GM23338 (cell line): ENCODE measurements at regions not wholly inside any gene's neighbourhood (a gene's known extent, or its start where the extent isn't known, plus 50 kb on each side); places are given as distances from the start of the nearest gene placed in this dataset.

Experiments
- ATAC-seq: fragments of 200-7000 bp; cut with Tn5 transposase; 3 replicates; pipeline ENCODE4 v1.9.1; 2020
- DNase-seq: peaks from one replicate; pipeline ENCODE4 v3.0.0-alpha.2; 2015; ENCODE audit warnings: low spot score
- H2AFZ ChIP-seq: fragments of 200-600 bp; sonication (generic); 2 replicates; pipeline ENCODE4 v1.8.0; 2016; ENCODE audit warnings: antibody characterized with exemption, mild to moderate bottlenecking, moderate library complexity
- H3F3A ChIP-seq: fragments of 200-600 bp; sonication (generic); replicated peaks from 2 replicates; pipeline ENCODE4 v1.8.0; 2017; ENCODE audit warnings: antibody characterized with exemption, mixed run types, low read depth
- H3K27ac ChIP-seq: fragments of 200-600 bp; sonication (generic); 2 replicates; pipeline ENCODE4 v1.6.1; 2016; ENCODE audit warnings: low read depth
- H3K27me3 ChIP-seq: fragments of 200-600 bp; sonication (generic); 2 replicates; pipeline ENCODE4 v1.8.0; 2016; ENCODE audit warnings: mild to moderate bottlenecking, mixed run types, moderate library complexity; ENCODE audit not compliant: insufficient read depth
- H3K36me3 ChIP-seq: fragments of 200-600 bp; sonication (generic); 2 replicates; pipeline ENCODE4 v1.8.0; 2016; ENCODE audit warnings: mild to moderate bottlenecking; ENCODE audit not compliant: insufficient read depth
- H3K4me1 ChIP-seq: fragments of 200-600 bp; sonication (generic); 2 replicates; pipeline ENCODE4 v1.8.0; 2016; ENCODE audit warnings: mild to moderate bottlenecking, moderate library complexity; ENCODE audit not compliant: insufficient read depth
- H3K4me2 ChIP-seq: fragments of 200-600 bp; sonication (generic); 2 replicates; pipeline ENCODE4 v1.7.1; 2017; ENCODE audit warnings: mixed run types
- H3K4me3 ChIP-seq: fragments of 200-600 bp; sonication (generic); 2 replicates; pipeline ENCODE4 v1.6.1; 2016; ENCODE audit warnings: mixed run types
- H3K79me2 ChIP-seq: fragments of 200-600 bp; sonication (generic); replicated peaks from 2 replicates; pipeline ENCODE4 v1.8.0; 2017; ENCODE audit warnings: mild to moderate bottlenecking; ENCODE audit not compliant: insufficient read depth
- H3K9me2 ChIP-seq: fragments of 200-600 bp; sonication (generic); 2 replicates; pipeline ENCODE4 v1.8.0; 2017; ENCODE audit not compliant: insufficient read depth
- H4K20me1 ChIP-seq: fragments of 200-600 bp; sonication (generic); replicated peaks from 2 replicates; pipeline ENCODE4 v1.8.0; 2017; ENCODE audit warnings: mild to moderate bottlenecking; ENCODE audit not compliant: insufficient read depth
- H3K27ac Mint-ChIP-seq: 2 replicates; pipeline ENCODE4 v1.8.0; 2020; ENCODE audit warnings: inconsistent platforms, mild to moderate bottlenecking, moderate library complexity, mixed read lengths
- H3K27me3 Mint-ChIP-seq: 3 replicates; pipeline ENCODE4 v1.8.0; 2022; ENCODE audit warnings: low read depth, mild to moderate bottlenecking, moderate library complexity, mixed read lengths, inconsistent platforms; ENCODE audit not compliant: insufficient read depth, poor library complexity
- H3K36me3 Mint-ChIP-seq: 3 replicates; pipeline ENCODE4 v1.8.0; 2021; ENCODE audit warnings: low read depth, mild to moderate bottlenecking, inconsistent platforms, moderate library complexity, mixed read lengths
- H3K4me1 Mint-ChIP-seq: 3 replicates; pipeline ENCODE4 v1.8.0; 2020; ENCODE audit warnings: mild to moderate bottlenecking, inconsistent platforms, mixed read lengths
- H3K4me3 Mint-ChIP-seq: 3 replicates; pipeline ENCODE4 v1.8.0; 2021; ENCODE audit warnings: moderate library complexity, mild to moderate bottlenecking, inconsistent platforms, mixed read lengths
- H3K9me3 Mint-ChIP-seq: 3 replicates; pipeline ENCODE4 v1.8.0; 2020; ENCODE audit warnings: moderate library complexity, mild to moderate bottlenecking, inconsistent platforms, mixed read lengths
- EZH2 ChIP-seq: fragments of 200-600 bp; sonication (generic); IDR thresholded peaks from one replicate; pipeline ENCODE4 v1.8.0; 2017; ENCODE audit warnings: antibody characterized with exemption, mild to moderate bottlenecking, low read depth; ENCODE audit not compliant: unreplicated experiment
- JUNB ChIP-seq: IDR thresholded peaks from one replicate; pipeline ENCODE4 v1.6.1; 2016; ENCODE audit warnings: antibody characterized with exemption; ENCODE audit not compliant: unreplicated experiment
- NANOG ChIP-seq: IDR thresholded peaks from 2 replicates; pipeline ENCODE4 v1.6.1; 2016; ENCODE audit warnings: antibody characterized with exemption, borderline replicate concordance
- POLR2AphosphoS5 ChIP-seq: IDR thresholded peaks from 2 replicates; pipeline ENCODE4 v1.6.1; 2016; ENCODE audit warnings: antibody characterized with exemption, low read depth
- STAT1 ChIP-seq: IDR thresholded peaks from one replicate; pipeline ENCODE4 v1.6.1; 2016; ENCODE audit warnings: antibody characterized with exemption; ENCODE audit not compliant: unreplicated experiment
- TF ChIP-seq, protein P1 (sequence below): fragments of 250-450 bp; sonication (Bioruptor Pico); IDR thresholded peaks from 2 replicates; pipeline ENCODE4 v1.5.0; 2020; ENCODE audit warnings: mild to moderate bottlenecking, moderate library complexity
- TF ChIP-seq, protein P2 (sequence below): IDR thresholded peaks from 2 replicates; pipeline ENCODE4 v1.6.1; 2016; ENCODE audit warnings: antibody characterized with exemption
- TF ChIP-seq, protein P3 (sequence below), 2 experiments: fragments of 200-600 bp in 1 of 2; sonication (generic) in 1 of 2; conservative IDR thresholded peaks; 2 replicates each; pipeline versions ENCODE4 v1.5.1 to v1.6.1; 2016 to 2017; ENCODE audit warnings: antibody characterized with exemption in 2 of 2, low read depth in 2 of 2, mild to moderate bottlenecking in 2 of 2, moderate library complexity in 1 of 2
- TF ChIP-seq, protein P4 (sequence below): IDR thresholded peaks from one replicate; pipeline ENCODE4 v1.6.1; 2018; ENCODE audit warnings: antibody characterized with exemption; ENCODE audit not compliant: unreplicated experiment

DNA sequence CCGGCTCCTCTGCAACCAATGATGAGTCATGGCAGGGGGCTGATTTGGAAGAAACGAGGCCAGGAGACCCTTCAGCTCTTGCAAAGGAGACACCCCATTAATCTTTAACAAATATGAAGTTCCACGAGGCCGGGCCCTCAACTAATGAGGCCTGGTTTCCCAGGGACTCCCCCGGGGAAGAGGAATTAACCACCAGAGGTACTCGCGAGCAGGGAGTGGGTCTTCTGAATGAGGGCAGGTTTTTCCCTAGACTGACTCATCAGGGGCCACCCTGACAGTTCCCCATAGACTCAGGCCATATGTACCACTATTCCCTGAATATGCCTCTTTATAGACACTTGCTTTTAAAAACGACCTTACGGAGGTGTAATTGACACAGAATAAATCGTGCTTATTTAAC, 150.7 kb upstream of the LHX5 start:
- ATAC-seq: peak; percentile 45; the same call in 2 of the 3 replicates
- Histone ChIP-seq H3K9me2 (no peaks in the 10 kb centered on the region), H3F3A (no peaks in the 10 kb centered on the region), H2AFZ (peak overlapping the region; percentile 88), H3K79me2 (no peaks in the 10 kb centered on the region), H3K4me1 (no peaks in the 10 kb centered on the region; the same call in 1 of the 2 replicates), H3K27me3 (no peaks in the 10 kb centered on the region), H4K20me1 (no peaks in the 10 kb centered on the region), H3K36me3 (no peaks in the 10 kb centered on the region; the same call in 1 of the 2 replicates), H3K4me2 (no peak overlapping the region), H3K4me3 (no peak overlapping the region), H3K27ac (no peak overlapping the region)
- Mint-ChIP-seq H3K4me1 (no peaks in the 10 kb centered on the region; the same call in 1 of the 3 replicates), H3K4me3 (no peak overlapping the region), H3K27ac (0 out of 2 replicates have a peak overlapping the region, but pooled peaks have one; percentile 10), H3K9me3 (peaks cover 23% of the 10 kb centered on the region), H3K36me3 (peaks cover 14% of the 10 kb centered on the region; the same call in 2 of the 3 replicates), H3K27me3 (peaks cover 11% of the 10 kb centered on the region)
- TF ChIP-seq, protein P1, sequence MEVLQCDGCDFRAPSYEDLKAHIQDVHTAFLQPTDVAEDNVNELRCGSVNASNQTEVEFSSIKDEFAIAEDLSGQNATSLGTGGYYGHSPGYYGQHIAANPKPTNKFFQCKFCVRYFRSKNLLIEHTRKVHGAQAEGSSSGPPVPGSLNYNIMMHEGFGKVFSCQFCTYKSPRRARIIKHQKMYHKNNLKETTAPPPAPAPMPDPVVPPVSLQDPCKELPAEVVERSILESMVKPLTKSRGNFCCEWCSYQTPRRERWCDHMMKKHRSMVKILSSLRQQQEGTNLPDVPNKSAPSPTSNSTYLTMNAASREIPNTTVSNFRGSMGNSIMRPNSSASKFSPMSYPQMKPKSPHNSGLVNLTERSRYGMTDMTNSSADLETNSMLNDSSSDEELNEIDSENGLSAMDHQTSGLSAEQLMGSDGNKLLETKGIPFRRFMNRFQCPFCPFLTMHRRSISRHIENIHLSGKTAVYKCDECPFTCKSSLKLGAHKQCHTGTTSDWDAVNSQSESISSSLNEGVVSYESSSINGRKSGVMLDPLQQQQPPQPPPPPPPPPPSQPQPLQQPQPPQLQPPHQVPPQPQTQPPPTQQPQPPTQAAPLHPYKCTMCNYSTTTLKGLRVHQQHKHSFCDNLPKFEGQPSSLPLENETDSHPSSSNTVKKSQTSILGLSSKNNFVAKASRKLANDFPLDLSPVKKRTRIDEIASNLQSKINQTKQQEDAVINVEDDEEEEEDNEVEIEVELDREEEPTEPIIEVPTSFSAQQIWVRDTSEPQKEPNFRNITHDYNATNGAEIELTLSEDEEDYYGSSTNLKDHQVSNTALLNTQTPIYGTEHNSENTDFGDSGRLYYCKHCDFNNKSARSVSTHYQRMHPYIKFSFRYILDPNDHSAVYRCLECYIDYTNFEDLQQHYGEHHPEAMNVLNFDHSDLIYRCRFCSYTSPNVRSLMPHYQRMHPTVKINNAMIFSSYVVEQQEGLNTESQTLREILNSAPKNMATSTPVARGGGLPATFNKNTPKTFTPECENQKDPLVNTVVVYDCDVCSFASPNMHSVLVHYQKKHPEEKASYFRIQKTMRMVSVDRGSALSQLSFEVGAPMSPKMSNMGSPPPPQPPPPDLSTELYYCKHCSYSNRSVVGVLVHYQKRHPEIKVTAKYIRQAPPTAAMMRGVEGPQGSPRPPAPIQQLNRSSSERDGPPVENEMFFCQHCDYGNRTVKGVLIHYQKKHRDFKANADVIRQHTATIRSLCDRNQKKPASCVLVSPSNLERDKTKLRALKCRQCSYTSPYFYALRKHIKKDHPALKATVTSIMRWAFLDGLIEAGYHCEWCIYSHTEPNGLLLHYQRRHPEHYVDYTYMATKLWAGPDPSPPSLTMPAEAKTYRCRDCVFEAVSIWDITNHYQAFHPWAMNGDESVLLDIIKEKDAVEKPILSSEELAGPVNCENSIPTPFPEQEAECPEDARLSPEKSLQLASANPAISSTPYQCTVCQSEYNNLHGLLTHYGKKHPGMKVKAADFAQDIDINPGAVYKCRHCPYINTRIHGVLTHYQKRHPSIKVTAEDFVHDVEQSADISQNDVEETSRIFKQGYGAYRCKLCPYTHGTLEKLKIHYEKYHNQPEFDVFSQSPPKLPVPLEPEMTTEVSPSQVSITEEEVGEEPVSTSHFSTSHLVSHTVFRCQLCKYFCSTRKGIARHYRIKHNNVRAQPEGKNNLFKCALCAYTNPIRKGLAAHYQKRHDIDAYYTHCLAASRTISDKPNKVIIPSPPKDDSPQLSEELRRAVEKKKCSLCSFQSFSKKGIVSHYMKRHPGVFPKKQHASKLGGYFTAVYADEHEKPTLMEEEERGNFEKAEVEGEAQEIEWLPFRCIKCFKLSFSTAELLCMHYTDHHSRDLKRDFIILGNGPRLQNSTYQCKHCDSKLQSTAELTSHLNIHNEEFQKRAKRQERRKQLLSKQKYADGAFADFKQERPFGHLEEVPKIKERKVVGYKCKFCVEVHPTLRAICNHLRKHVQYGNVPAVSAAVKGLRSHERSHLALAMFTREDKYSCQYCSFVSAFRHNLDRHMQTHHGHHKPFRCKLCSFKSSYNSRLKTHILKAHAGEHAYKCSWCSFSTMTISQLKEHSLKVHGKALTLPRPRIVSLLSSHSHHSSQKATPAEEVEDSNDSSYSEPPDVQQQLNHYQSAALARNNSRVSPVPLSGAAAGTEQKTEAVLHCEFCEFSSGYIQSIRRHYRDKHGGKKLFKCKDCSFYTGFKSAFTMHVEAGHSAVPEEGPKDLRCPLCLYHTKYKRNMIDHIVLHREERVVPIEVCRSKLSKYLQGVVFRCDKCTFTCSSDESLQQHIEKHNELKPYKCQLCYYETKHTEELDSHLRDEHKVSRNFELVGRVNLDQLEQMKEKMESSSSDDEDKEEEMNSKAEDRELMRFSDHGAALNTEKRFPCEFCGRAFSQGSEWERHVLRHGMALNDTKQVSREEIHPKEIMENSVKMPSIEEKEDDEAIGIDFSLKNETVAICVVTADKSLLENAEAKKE: no peak
- TF ChIP-seq STAT1: no peak
- no peak for DNase-seq

DNA sequence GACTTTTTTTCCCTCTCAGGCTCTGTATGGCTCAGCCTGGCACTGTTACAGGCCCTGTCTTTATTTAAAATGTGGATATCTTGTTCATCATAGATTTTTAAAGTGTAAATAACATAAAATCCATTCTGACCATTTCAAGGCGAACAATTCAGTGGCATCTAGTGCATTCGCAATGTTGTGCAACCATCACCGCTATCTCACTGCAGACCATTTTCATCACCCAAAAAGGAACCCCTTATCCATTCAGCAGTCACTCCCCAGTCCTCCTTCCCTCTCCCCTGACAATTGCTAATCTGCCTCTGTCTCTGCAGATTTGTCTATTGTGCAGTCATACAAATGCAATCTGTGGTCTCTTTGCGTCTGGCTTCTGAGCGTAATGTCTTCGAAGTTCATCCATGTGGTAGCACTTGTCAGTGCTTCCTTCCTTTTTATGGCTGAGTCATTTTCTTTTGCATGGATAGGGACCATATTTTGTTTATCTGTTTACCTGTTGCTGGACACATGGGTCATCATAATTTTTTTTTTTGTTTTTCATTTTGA, 148.8 kb upstream of the LHX5 start:
- H3K9me2 ChIP-seq: no peaks in the 10 kb centered on the region
- DNase-seq (no peak), ATAC-seq (no peak)
- H3F3A ChIP-seq: no peaks in the 10 kb centered on the region
- H3K27ac Mint-ChIP-seq: no peak overlapping the region
- H4K20me1 ChIP-seq: no peaks in the 10 kb centered on the region
- no peak overlapping the region for H2AFZ ChIP-seq
- no peaks in the 10 kb centered on the region for H3K27me3 ChIP-seq
- no peak overlapping the region for H3K27ac ChIP-seq
- H3K4me3 Mint-ChIP-seq: no peak overlapping the region
- H3K79me2 ChIP-seq: no peaks in the 10 kb centered on the region
- peaks cover 7% of the 10 kb centered on the region for H3K9me3 Mint-ChIP-seq
- H3K4me3 ChIP-seq: no peak overlapping the region
- H3K4me1 Mint-ChIP-seq: no peaks in the 10 kb centered on the region; the same call in 1 of the 3 replicates
- no peaks in the 10 kb centered on the region; the same call in 1 of the 2 replicates for H3K4me1 ChIP-seq
- no peaks in the 10 kb centered on the region for H3K36me3 ChIP-seq
- H3K4me2 ChIP-seq: no peak overlapping the region
- H3K27me3 Mint-ChIP-seq: peaks cover 11% of the 10 kb centered on the region
- TF ChIP-seq, protein P2, sequence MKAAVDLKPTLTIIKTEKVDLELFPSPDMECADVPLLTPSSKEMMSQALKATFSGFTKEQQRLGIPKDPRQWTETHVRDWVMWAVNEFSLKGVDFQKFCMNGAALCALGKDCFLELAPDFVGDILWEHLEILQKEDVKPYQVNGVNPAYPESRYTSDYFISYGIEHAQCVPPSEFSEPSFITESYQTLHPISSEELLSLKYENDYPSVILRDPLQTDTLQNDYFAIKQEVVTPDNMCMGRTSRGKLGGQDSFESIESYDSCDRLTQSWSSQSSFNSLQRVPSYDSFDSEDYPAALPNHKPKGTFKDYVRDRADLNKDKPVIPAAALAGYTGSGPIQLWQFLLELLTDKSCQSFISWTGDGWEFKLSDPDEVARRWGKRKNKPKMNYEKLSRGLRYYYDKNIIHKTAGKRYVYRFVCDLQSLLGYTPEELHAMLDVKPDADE: no peak
- TF ChIP-seq POLR2AphosphoS5 (no peak), NANOG (no peak), JUNB (no peak), EZH2 (no peak)
- TF ChIP-seq, protein P3, sequence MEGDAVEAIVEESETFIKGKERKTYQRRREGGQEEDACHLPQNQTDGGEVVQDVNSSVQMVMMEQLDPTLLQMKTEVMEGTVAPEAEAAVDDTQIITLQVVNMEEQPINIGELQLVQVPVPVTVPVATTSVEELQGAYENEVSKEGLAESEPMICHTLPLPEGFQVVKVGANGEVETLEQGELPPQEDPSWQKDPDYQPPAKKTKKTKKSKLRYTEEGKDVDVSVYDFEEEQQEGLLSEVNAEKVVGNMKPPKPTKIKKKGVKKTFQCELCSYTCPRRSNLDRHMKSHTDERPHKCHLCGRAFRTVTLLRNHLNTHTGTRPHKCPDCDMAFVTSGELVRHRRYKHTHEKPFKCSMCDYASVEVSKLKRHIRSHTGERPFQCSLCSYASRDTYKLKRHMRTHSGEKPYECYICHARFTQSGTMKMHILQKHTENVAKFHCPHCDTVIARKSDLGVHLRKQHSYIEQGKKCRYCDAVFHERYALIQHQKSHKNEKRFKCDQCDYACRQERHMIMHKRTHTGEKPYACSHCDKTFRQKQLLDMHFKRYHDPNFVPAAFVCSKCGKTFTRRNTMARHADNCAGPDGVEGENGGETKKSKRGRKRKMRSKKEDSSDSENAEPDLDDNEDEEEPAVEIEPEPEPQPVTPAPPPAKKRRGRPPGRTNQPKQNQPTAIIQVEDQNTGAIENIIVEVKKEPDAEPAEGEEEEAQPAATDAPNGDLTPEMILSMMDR (conservative IDR thresholded peaks at IDR 0.05; ENCODE audit: low read depth in 2 of 2): no peak
- TF ChIP-seq, protein P4, sequence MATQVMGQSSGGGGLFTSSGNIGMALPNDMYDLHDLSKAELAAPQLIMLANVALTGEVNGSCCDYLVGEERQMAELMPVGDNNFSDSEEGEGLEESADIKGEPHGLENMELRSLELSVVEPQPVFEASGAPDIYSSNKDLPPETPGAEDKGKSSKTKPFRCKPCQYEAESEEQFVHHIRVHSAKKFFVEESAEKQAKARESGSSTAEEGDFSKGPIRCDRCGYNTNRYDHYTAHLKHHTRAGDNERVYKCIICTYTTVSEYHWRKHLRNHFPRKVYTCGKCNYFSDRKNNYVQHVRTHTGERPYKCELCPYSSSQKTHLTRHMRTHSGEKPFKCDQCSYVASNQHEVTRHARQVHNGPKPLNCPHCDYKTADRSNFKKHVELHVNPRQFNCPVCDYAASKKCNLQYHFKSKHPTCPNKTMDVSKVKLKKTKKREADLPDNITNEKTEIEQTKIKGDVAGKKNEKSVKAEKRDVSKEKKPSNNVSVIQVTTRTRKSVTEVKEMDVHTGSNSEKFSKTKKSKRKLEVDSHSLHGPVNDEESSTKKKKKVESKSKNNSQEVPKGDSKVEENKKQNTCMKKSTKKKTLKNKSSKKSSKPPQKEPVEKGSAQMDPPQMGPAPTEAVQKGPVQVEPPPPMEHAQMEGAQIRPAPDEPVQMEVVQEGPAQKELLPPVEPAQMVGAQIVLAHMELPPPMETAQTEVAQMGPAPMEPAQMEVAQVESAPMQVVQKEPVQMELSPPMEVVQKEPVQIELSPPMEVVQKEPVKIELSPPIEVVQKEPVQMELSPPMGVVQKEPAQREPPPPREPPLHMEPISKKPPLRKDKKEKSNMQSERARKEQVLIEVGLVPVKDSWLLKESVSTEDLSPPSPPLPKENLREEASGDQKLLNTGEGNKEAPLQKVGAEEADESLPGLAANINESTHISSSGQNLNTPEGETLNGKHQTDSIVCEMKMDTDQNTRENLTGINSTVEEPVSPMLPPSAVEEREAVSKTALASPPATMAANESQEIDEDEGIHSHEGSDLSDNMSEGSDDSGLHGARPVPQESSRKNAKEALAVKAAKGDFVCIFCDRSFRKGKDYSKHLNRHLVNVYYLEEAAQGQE: no peak
- H3K36me3 Mint-ChIP-seq: peaks cover 2% of the 10 kb centered on the region; the same call in 2 of the 3 replicates
